SKM-1 treated with dmso at 0.1 percent for 144 hours (cell line): ENCODE measurements at regions not wholly inside any gene's neighbourhood (a gene's known extent, or its start where the extent isn't known, plus 50 kb on each side); places are given as distances from the start of the nearest gene placed in this dataset.

Experiments
- DNase-seq: peaks from one replicate; lab custom pipeline; 2025; ENCODE audit not compliant: unreplicated experiment; lab: John Stamatoyannopoulos, UW

DNA sequence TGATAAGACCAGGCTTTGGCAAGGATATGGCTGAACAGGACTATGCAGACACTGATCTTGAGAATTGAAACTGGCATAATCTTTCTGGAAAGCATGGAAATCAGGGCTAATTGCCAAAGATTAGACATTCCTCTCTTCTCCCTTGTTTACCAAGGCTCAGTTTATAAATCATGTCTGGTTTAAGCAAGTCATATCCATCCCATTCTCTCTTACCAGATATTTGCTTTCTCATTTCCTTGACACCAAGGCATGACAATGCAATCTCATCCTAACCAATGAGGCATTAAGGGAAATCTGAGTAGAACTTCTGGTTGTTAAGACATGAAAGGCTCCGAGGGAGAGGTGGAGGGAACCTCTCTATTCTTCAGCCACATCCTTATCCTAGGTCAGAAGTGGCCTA is 110.3 kb upstream of the CEP85L start:
- no peak for DNase-seq

DNA sequence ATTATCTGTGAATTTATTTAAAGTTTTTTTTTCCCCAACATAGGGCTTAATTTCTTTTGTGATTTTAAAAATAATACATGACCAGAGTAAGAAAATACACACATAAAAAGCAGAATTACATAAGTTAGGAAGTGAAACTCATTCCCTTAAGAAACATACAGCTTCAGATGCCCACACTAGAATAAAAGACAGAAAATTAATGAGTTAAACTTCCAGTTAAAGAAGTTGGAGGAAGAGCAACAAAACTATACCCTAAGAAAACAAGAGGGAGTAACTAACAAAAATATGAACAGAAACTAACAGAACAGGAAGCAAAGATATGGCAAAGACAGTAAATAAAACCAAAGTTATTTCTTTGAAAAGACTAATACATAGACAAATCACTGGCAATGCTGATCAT is 107.6 kb upstream of the CEP85L start:
- DNase-seq = no peak

DNA sequence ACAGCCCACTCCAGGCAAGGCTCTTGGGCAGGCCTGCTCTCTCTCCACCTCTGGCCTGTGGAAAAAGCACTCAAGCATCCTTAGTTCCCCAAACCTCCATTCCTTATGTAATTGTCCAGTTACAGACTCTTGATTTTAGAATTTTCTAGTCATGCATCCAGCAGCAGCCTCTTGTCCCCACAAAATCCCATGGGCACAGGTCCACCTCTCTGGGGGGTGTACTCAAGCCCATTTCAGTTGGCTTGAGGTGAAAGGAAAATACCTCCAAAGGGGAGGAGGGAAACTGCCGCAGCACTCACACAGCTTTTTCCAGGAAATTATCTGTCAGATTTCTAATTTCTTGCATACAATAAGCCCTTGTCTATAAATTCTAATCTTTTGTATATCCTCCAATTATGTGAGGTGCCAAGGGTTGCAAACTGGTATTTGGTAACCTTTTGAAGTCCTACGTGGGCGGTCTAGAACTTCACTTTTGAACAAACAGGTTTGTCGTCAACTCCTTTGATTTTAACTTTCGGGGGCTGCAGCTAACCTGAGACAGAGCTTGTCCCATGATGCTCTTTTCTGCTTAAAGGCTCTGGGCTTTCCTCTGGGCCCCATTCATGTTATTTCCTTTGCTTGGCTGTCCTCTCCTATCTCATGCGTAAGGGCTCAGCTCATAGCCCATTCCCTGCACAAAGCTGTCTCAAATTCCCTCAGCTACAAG is 104.7 kb upstream of the CEP85L start:
- DNase-seq = no peak

DNA sequence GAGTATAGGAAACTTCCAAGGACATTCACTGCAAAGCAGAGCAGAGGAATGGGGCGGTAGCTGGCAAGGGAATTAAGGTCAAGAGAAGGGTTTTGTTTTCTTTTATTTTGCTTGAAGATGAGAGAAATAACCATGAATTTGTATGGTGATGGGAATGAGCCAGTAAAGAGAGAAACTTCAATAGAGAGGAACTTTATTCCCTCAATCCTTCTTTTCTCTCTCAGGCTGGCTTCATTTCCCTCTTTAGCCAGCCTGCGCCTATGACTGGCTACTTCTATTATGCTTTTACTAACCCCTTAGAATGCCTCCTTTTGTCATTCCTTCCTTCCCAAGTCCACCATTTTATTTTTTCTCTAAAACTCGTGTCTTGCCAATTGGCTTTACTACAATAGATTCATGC is 101.4 kb upstream of the CEP85L start:
- DNase-seq = no peak

DNA sequence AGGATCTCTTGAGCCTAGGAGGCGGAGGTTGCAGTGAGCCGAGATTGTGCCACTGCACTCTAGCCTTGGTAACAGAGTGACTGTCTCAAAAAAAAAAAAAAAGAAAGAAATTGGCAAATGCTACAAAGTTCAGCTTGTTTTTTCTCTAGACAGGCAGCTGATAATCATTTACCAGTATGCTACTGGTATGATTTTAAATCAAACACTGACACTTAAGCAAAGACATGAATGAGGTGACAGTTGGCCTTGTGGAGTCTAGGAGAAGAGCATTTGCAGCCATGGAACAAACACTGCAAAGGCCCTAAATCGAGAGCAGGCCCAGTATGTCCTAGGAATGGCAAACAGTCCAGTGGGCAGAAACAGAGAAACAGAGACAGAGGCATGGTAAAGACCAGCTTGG is 99.7 kb upstream of the CEP85L start:
- no peak for DNase-seq

DNA sequence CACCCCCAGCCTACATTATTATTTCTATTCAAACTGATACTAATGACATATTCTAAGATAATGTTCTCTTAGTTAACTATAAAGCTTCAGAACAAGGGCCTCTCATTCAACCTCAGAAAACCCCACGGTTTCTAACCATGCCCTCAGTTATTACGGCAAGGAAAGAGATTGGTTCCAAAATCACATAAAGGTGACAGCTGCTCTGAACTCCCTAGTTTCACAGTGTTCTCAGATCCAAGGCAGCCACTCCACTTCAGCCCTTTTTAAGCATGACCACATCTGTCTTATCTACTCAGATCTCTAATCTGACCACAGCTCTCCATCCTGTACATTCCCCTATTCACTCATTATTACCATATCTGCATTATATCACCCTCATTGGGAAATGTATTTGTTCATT is 98.8 kb upstream of the CEP85L start:
- no peak for DNase-seq

DNA sequence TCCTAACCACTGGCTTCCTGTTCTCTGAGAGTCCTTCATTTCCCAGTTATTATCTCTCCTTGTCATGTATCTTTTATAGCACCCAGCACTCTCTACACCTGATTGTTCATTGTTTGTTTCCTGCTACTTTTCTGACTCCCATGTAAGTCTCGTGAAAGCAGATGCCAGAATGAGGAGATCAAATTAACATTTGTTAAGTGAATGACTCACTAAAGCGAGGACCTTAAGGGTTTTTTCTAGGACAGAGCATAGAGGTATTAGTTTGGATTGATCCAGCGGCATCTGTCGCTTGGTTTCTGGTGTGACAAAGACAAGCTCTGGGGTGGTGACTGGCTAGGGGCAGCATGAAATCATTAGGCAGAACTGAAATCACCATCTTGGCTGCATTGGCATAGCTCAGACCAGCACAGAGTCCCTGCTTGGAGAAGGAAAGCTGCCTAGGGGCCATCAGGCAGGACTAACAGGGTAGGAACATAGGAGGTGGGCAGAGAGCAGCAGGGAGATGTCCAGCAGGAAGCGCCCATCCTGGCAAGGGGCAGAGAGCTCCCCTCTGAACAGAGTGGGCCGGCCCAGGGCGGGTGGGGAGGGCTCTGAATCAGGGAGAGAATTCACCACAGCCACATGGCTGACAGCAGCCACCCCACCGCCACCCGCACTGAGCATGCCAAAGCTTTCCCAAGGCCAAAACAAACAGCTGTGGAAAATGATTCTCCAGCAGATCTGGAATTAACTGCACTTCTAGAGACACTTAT is 97.1 kb upstream of the CEP85L start:
- DNase-seq = peak; percentile 16

DNA sequence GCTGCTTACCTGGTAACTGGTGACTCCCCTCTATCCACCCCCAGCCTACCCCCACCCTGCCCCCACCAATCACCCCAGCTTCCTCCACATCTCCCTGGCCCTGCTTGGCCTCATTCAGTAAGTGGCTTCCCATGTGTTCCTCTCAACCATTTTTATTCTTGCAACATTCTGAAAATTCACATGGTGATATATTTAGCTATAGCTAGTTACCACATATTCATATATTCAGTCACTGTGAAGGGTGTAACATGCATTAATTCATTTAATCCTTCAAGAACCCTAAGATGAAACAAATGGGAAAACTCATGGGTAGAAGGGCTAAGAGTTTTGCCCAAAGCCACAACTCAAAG is 95.4 kb upstream of the CEP85L start:
- DNase-seq = peak; percentile 53

DNA sequence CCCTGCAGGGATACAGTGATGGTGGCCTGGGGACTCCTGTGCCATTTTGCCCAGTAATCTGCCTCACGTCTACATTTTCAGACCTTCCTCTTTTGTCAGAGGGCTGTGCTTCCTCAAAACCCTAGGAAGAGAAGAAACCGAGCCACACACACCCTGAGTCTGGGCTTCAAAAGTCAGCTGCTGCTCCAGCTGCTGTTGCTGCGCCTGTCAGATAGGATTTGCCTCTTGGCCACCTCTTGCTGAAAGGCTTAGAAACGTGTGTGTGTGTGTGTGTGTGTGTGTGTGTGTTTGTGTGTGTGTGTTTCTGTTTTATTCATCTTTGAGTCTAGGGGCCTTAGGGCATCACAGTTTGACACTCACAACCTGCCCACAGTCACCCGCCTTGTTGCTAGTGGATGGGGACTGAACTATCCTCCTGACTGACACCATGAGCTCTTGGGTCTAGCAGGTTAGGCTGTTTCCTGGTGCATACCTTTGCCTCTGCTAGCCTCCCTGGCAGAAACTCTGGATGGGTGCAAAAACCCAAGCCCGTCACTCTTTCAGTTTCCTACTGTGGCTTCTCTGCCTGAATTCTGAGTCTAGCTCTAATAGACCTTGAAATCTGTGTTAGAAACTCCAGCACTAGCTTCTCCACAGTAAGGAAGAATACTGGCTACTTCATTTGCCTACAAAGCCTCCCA is 94.9 kb upstream of the CEP85L start:
- DNase-seq = peak; percentile 92

DNA sequence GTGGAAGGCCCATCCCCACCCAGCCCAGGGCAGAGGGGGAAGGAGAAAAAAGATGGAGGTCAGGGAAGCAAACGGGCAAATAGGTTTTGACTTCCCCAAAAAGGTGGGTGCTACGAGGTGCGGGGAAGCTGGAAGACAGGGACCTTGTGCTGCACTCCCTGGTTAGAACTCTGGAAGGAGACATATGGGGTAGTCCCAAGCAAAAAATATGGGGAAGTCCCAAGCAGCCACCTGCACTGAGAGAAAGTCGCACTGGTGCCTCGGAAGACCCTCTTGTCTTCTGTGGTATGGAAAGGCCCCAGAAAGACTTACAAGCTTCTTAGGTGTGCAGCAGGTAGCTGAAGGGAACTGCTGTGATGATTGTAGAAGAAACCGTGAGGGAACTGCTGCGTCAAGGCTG is 93.8 kb upstream of the CEP85L start:
- DNase-seq = no peak

DNA sequence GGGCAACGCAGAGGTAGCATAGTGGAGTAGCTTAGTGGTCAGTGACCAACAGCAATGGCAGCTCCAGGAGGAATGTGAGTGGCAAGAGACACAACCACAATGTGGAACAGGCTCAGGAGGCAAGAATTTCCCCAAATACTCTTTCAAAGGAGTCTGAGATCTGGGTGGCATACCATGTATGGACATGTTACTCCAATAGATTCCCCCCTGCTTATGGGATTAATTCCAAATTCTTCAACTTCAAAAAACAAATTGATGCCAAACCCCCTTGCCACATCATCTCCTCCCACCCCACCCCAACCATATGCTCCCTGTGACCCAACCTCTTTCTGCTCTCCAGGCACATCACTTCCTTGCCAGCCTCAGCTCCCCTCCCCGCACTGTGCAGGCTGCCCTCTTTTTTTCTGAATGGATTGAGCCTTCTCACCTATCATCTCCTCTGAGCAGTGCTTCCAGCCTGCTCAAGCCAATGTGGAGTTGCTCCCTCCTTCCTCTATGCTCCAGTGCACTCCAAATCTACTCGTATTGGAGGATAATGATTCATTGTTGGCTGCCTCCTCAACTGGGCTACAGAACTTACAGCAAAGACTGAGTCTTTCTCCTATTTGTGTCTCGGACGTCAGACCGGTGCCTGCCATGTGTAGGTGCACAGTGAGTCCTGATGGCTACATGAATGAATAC is 93.0 kb upstream of the CEP85L start:
- DNase-seq = no peak

DNA sequence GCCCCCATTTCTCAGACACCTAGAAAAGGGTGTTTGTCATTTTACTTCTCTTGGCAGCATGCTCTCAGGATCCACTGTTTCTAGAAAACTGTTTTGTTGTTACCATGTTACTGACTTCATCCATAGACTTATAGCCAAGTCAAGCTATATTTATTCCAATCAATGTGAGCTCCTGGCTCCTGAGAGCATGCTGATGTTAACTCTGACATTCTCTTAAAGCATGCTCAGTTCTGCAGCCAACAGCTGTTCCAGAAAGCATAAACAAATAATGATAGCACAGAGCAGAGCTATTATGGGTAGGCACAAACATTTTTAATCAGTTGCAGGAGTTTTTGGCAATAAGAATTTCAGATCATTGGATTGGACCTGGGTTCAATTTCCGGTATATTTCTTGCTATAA is 92.4 kb upstream of the CEP85L start:
- no peak for DNase-seq

DNA sequence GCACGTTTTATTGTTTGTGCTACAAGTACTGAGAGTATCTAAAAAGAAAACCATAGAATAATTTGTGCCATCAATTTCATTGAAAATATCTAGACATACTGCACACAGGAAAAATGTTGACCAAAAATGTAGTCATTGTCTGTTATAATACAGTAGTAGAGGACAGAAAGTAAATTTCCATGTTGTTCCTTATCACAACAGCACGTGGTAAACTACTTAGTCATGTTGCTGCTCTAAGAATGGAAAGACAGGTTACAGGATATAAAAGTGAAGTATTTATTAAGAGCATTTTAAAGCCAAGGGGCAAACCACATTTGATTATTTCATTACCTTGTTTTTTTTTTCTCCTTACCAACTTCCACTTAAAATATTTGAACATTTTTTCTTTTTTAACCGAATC is 89.0 kb upstream of the CEP85L start:
- no peak for DNase-seq

DNA sequence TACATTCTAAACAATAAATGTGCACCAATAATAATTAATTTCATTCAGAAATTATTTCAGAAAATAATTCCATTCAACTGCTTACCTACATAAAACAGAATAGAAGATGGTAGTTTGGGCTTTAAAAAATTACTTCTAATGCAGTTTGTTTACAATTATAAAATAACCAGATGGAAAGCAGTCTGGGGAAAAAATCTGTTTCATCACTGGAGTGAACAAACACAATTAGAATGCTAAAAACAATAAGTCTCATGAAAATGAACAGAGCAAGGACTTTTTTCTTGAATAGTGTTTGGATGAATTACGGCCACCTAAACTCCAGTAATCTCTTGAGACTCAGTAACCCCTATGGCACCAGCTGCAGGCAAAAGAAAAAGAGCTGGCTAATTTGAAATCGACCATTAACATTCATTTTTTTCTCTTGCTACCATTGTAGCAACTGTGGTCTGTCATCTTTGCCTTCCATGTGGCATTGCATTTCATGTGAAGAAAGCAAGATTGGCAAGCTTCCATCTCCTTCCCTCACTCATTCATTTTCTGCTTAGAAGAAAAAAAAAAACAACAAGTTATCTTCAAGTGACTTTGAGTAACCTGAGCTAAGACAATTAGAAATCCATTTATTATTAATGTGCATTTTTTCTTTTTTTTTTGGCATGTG is 88.4 kb upstream of the CEP85L start:
- DNase-seq = no peak

DNA sequence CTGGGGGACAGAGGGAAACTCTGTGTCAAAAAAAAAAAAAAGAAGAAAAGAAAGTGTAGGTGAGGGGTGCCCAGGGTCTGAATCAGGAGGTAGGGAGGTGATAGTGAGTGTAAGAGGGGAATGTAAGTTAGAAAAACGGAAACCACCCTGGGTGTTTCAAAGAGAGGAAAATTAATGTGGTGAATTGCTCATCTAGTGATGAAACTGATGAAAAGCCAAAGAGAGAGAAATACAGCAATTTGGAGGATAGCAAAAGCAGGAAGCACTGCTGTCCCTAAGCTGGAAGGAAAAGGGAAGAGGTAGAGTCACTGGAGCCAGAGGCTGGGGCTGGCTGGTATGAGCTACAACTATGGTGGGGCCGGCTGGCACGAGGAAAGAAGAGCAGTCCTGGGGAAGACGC is 85.0 kb upstream of the CEP85L start:
- DNase-seq = no peak

DNA sequence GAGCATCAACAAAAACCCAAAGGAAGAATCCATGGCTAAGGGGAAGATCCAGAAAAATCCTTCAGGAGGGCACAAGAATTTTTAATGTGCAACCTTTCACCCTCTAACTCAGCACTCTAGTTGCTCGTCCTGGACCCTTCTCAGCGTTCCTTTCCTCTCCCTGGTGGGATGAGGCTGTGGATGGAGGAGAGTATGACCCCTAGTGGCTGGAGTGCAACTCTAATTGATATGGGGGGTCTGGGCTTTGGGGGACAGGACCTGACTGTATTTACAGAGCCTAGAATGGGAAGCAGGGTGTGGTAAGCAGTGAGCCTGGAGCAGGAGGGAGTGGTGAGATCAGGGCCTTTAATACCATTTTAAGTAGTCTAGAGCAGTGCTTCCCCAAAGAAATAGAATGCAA is 83.9 kb upstream of the CEP85L start:
- DNase-seq = no peak

DNA sequence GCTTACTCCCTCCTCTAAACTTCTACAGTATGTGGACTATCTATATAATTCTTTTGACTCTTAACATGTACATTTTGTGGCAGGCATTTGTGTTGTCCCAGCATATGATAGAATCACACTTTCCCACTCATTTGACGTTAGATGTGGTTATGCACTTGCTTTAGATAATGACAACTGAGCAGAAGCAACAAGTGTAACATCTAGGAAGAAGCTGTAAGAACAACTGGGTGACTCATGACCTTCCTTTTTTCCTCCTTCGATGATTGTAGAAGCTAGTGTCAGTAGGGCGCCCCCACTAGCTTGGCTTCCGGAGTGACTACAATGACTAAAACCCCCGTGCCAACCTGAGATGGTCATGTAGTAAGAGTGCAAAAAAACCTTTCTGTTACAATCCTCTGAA is 74.6 kb upstream of the CEP85L start:
- DNase-seq = no peak

DNA sequence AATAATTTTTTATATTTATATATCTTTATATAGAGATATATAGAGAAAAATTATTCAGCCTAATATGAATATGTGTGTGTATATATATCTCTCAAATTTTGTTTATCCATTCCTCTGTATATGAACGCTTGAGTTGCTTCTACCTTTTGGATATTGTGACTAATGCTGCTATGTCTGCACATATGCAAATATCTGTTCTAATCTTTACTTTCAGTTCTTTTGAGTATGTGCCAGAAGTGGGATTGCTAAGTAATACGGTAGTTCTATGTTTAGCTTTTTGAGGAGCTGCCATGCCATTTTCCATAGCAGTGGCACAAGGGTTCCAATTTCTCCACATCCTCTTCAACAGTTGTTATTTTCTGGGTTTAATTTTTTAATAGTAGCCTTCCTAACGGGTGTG is 72.8 kb upstream of the CEP85L start:
- DNase-seq = no peak

DNA sequence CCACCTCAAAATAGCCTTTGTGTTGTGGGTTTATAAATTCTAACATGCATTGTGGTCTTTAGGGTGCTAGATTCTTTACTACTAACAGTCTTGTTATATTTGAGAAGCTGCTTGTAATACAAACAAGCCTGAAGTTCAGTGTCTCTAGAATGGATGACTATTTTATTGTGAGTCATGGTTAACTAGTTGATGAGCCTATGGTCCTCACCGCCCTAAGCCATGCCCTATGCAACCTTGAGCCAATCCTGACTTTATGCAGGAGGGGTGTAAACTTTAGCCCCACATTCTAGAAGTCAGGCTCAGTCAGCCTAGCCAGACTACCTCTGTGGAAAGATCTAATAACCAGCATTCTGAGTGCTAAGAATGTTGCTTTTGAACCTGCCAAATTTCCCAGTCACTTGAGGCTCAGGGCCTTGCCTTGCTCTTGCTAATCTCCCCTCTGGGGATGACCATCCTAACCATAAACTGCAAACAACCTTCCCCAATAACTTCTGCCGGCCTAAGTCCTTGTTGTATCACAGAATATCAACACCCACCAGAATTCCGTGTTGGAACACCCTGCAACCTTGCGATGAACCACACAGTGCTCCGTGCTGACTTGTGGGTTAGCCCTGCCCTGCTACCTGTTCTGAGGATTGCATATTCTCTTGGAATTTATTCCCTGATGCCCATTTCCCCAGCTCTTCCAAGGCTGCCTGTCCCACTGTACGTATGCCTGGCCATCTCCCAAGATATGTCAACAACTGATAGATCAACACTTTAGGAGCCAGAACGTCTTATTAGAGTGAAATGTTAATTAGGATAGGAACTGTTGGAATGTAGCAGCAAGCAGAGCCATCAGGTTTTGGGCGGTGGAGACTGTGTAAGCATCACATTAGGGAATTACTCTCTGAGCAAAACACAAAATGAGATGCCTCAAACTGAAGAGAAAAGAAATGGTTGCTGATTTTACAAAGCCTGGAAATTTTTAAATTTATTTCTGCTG is 71.7 kb upstream of the CEP85L start:
- DNase-seq = no peak

DNA sequence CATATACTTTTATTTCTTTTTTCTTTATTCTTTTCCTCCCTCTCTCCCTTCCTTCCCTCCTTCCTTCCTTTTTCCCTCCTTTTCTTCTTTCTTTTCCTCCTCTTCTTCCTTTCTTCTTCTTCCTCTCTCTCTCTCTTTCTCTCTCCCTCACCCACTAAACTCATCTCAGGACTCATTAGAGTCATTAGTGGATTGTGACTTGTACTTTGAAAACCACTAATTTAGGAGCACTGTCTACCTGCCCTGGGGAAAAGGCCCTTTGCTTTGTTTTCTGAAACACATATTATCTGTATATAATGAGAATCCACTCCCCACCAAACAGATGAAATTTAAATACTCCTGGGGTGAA is 68.7 kb upstream of the CEP85L start:
- DNase-seq = no peak
